Lower leg skin (tissue), 4 donors: ENCODE measurements at regions not wholly inside any gene's neighbourhood (a gene's known extent, or its start where the extent isn't known, plus 50 kb on each side); places are given as distances from the start of the nearest gene placed in this dataset.

ENCODE experiments used
- DNase-seq, 2 donors: peaks; one replicate each; pipeline ENCODE4 v3.0.0-alpha.2; 2019; ENCODE audit warnings: low spot score in 2 of 2
- H3K4me3 ChIP-seq: fragments of 200-600 bp; sonication (generic); 2 replicates; pipeline ENCODE4 v1.5.1; 2017; ENCODE audit warnings: mild to moderate bottlenecking, low read depth; ENCODE audit not compliant: poor library complexity, severe bottlenecking
- POLR2A ChIP-seq, 2 donors: fragments of 450-650 bp; IDR thresholded peaks; one replicate each; pipeline ENCODE4 v1.6.1; 2016 to 2017; ENCODE audit warnings: antibody characterized with exemption in 2 of 2, mild to moderate bottlenecking in 1 of 2, moderate library complexity in 1 of 2
- WGBS, 2 donors: methylation state at CpG; one replicate each; pipeline ENCODE4 v1.1.5; 2018; 5-methylcytosine and 5-hydroxymethylcytosine counted together
- intact Hi-C: fragments of 100-400 bp; cut with DNase I; formaldehyde crosslinking; loops from one replicate; pipeline ENCODE4 v1.15.0; 2023; ENCODE audit warnings: low total_unique reads
- TF ChIP-seq, protein P1 (sequence below), 3 donors: fragments of 450-650 bp; IDR thresholded peaks; one replicate each; pipeline ENCODE4 v1.5.1; 2016; ENCODE audit warnings: antibody characterized with exemption in 3 of 3, mild to moderate bottlenecking in 3 of 3, moderate library complexity in 2 of 3

GRCh38 chr10:3312403-3312940 is 139.9 kb upstream of the PITRM1 start:
- DNase-seq, result peak in 1 of 2 donors; percentile 28
- intact Hi-C loops, result no loop called here

GRCh38 chr10:3310016-3310784 is 137.6 kb upstream of the PITRM1 start:
- 75 to 79% methylated on average over 8 of the region's 8 CpGs for WGBS, 2 donors
- H3K4me3 ChIP-seq, result no peak overlapping the region
- intact Hi-C loops, result no loop called here
- no peak for TF ChIP-seq POLR2A (IDR thresholded peaks at IDR 0.05)
- DNase-seq, result no peak

More at GRCh38 chr10:3312403-3312940, 139.9 kb upstream of the PITRM1 start:
- 86% methylated on average over 12 of the region's 12 CpGs for WGBS, 2 donors
- H3K4me3 ChIP-seq, result no peak overlapping the region
- TF ChIP-seq POLR2A (IDR thresholded peaks at IDR 0.05), result no peak
- TF ChIP-seq, protein P1, sequence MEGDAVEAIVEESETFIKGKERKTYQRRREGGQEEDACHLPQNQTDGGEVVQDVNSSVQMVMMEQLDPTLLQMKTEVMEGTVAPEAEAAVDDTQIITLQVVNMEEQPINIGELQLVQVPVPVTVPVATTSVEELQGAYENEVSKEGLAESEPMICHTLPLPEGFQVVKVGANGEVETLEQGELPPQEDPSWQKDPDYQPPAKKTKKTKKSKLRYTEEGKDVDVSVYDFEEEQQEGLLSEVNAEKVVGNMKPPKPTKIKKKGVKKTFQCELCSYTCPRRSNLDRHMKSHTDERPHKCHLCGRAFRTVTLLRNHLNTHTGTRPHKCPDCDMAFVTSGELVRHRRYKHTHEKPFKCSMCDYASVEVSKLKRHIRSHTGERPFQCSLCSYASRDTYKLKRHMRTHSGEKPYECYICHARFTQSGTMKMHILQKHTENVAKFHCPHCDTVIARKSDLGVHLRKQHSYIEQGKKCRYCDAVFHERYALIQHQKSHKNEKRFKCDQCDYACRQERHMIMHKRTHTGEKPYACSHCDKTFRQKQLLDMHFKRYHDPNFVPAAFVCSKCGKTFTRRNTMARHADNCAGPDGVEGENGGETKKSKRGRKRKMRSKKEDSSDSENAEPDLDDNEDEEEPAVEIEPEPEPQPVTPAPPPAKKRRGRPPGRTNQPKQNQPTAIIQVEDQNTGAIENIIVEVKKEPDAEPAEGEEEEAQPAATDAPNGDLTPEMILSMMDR (IDR thresholded peaks at IDR 0.05), result no peak

- intact Hi-C loops, result no loop called here
- no peak for DNase-seq
- 81 to 84% methylated on average over 2 of the region's 2 CpGs for WGBS, 2 donors
- H3K4me3 ChIP-seq, result no peak overlapping the region
- TF ChIP-seq POLR2A (IDR thresholded peaks at IDR 0.05), result no peak
- TF ChIP-seq, protein P1 (IDR thresholded peaks at IDR 0.05), result no peak
These were observed 133.5 kb upstream of the PITRM1 start for GRCh38 chr10:3306050-3306449.

GRCh38 chr10:3295582-3296151 is 123.1 kb upstream of the PITRM1 start:
- no peak for DNase-seq
- WGBS, 2 donors, result 82 to 89% methylated on average over 14 of the region's 14 CpGs
- H3K4me3 ChIP-seq, result no peak overlapping the region
- no peak for TF ChIP-seq POLR2A (IDR thresholded peaks at IDR 0.05)
- TF ChIP-seq, protein P1 (IDR thresholded peaks at IDR 0.05), result no peak
- intact Hi-C loops, result no loop called here

GRCh38 chr10:3294919-3295581 is 122.5 kb upstream of the PITRM1 start:
- no peak for DNase-seq
- no peak for TF ChIP-seq POLR2A (IDR thresholded peaks at IDR 0.05)
- TF ChIP-seq, protein P1 (IDR thresholded peaks at IDR 0.05), result no peak
- 64 to 65% methylated on average over 14 of the region's 14 CpGs for WGBS, 2 donors
- H3K4me3 ChIP-seq, result no peak overlapping the region
- intact Hi-C loops, result no loop called here
